Epithelial cell of esophagus (primary cell): ENCODE measurements at regions not wholly inside any gene's neighbourhood (a gene's known extent, or its start where the extent isn't known, plus 50 kb on each side); places are given as distances from the start of the nearest gene placed in this dataset.
A peak's percentile ranks its signal among the peaks of the same experiment; 100 is the strongest.

Experiments
- DNase-seq: peaks from one replicate; pipeline ENCODE4 v3.0.0; 2010; ENCODE audit warnings: low read depth
- H3K4me3 ChIP-seq: 2 replicates; pipeline ENCODE4 v1.5.1; 2011; ENCODE audit warnings: mild to moderate bottlenecking, low read length, control low read depth
- CTCF ChIP-seq: IDR thresholded peaks from 2 replicates; pipeline ENCODE4 v1.5.1; 2011; ENCODE audit warnings: low read depth, mild to moderate bottlenecking, low read length, control low read depth, inconsistent platforms; ENCODE audit not compliant: insufficient read depth; ENCODE audit errors: missing control alignments

DNA sequence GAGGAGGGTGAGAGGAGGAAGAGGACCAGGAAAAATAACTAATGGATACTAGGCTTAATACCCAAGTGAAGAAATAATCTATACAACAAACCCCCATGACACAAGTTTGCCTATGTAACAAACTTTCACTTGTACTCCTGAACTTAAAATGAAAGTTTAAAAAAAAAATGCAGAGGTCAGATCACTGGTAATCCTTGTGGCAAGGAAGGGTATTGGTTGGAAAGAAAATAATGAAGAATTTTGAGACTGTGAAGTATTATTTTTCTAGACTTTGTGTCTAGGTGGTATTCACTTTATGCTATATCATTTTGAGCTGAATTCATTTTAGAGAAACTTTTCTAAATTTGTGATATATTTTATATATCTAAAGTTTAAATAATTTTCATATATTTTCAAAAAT lies 547.5 kb downstream of the MMUT start:
- H3K4me3 ChIP-seq, result no peak overlapping the region
- TF ChIP-seq CTCF, result no peak
- no peak for DNase-seq

- no peak overlapping the region for H3K4me3 ChIP-seq
- TF ChIP-seq CTCF, result no peak
- DNase-seq, result no peak
These were observed 550.5 kb downstream of the MMUT start for GRCh38 chr6:48912503-48912902.

- H3K4me3 ChIP-seq, result no peak overlapping the region
- TF ChIP-seq CTCF, result no peak
- DNase-seq, result no peak
These were observed 558.2 kb downstream of the MMUT start for GRCh38 chr6:48904809-48905208.

DNA sequence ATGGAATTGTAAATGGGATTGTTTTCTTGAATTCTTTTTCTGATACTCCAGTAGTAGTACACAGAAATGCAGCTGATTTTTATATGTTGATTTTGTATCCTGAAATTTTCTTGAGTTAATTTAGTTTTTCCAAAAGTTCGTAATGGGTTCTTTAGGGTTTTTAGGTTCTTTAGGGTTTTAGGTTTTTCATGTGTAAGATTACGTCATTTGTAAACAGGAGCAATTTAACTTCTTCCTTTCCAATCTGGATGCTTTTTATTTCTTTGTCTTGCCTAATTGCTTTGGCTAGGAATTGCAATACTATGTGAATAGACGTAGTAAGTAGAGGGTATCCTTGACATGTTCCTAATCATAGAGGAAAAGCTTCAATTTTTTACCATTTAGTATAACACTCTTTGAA lies 568.6 kb downstream of the MMUT start:
- DNase-seq, result no peak
- TF ChIP-seq CTCF, result no peak
- H3K4me3 ChIP-seq, result no peak overlapping the region

GRCh38 chr6:48893048-48893447 lies 570.0 kb downstream of the MMUT start:
- DNase-seq, result peak; percentile 5
- no peak overlapping the region for H3K4me3 ChIP-seq
- TF ChIP-seq CTCF, result no peak

GRCh38 chr6:48891308-48891707 lies 571.7 kb downstream of the MMUT start:
- DNase-seq, result no peak
- no peak overlapping the region for H3K4me3 ChIP-seq
- TF ChIP-seq CTCF, result no peak

- H3K4me3 ChIP-seq, result no peak overlapping the region
- DNase-seq, result peak; percentile 18
- TF ChIP-seq CTCF, result no peak
These were observed 573.6 kb downstream of the MMUT start for GRCh38 chr6:48889429-48889828.
